Keratinocyte (primary cell): ENCODE measurements at regions not wholly inside any gene's neighbourhood (a gene's known extent, or its start where the extent isn't known, plus 50 kb on each side); places are given as distances from the start of the nearest gene placed in this dataset.

Experiments
- DNase-seq: peaks from one replicate; pipeline ENCODE4 v3.0.0-alpha.2; 2011; ENCODE audit warnings: low read depth, missing footprints, low spot score
- FAIRE-seq: peaks from 2 replicates; lab custom pipeline; 2011; peaks lifted over from hg19 to GRCh38; lab: Jason Lieb, UNC
- H2AFZ ChIP-seq: 2 replicates; pipeline ENCODE4 v1.6.0; 2012; ENCODE audit warnings: low read length, control low read depth, inconsistent platforms; ENCODE audit not compliant: control insufficient read depth
- H3K27ac ChIP-seq: 2 replicates; pipeline ENCODE4 v1.5.1; 2011; ENCODE audit warnings: low read length; ENCODE audit not compliant: control insufficient read depth, insufficient read depth
- H3K27me3 ChIP-seq: 3 replicates; pipeline ENCODE4 v1.6.0; 2011; ENCODE audit warnings: low read length; ENCODE audit not compliant: control insufficient read depth, insufficient read depth; ENCODE audit errors: extremely low read depth
- H3K36me3 ChIP-seq, 2 experiments: 2 replicates in 1 of 2; 3 replicates in 1 of 2; pipeline ENCODE4 v1.5.1; 2011; ENCODE audit warnings: low read length in 2 of 2, mild to moderate bottlenecking in 1 of 2; ENCODE audit not compliant: control insufficient read depth in 2 of 2, insufficient read depth in 2 of 2; ENCODE audit errors: extremely low read depth in 1 of 2
- H3K4me1 ChIP-seq: 3 replicates; pipeline ENCODE4 v1.5.1; 2011; ENCODE audit warnings: low read length; ENCODE audit not compliant: control insufficient read depth, insufficient read depth; ENCODE audit errors: extremely low read depth
- H3K4me2 ChIP-seq: 3 replicates; pipeline ENCODE4 v1.6.0; 2011; ENCODE audit warnings: low read depth, low read length; ENCODE audit not compliant: control insufficient read depth, insufficient read depth; ENCODE audit errors: extremely low read depth
- H3K4me3 ChIP-seq, 3 experiments: fragments of 200-600 bp in 1 of 3; sonication (generic) in 1 of 3; 2 replicates in 2 of 3; 3 replicates in 1 of 3; pipeline ENCODE4 v1.5.1; 2011 to 2016; ENCODE audit warnings: low read length in 3 of 3, mild to moderate bottlenecking in 3 of 3, control low read depth in 2 of 3, inconsistent platforms in 1 of 3, low read depth in 1 of 3, mixed read lengths in 1 of 3, mixed run types in 1 of 3, moderate library complexity in 1 of 3; ENCODE audit not compliant: control insufficient read depth in 2 of 3, insufficient read depth in 2 of 3; ENCODE audit errors: extremely low read depth in 1 of 3
- H3K79me2 ChIP-seq: 2 replicates; pipeline ENCODE4 v1.6.0; 2012; ENCODE audit warnings: low read length; ENCODE audit not compliant: control insufficient read depth, insufficient read depth
- H3K9ac ChIP-seq: 3 replicates; pipeline ENCODE4 v1.6.0; 2011; ENCODE audit warnings: low read length; ENCODE audit not compliant: control insufficient read depth, insufficient read depth; ENCODE audit errors: extremely low read depth
- H3K9me1 ChIP-seq: 3 replicates; pipeline ENCODE4 v1.6.0; 2011; ENCODE audit warnings: low read length; ENCODE audit not compliant: control insufficient read depth, insufficient read depth; ENCODE audit errors: extremely low read depth
- H3K9me3 ChIP-seq: 2 replicates; pipeline ENCODE4 v1.5.1; 2012; ENCODE audit warnings: low read depth, low read length; ENCODE audit not compliant: control insufficient read depth
- H4K20me1 ChIP-seq: 3 replicates; pipeline ENCODE4 v1.6.0; 2011; ENCODE audit warnings: low read length; ENCODE audit not compliant: control insufficient read depth, insufficient read depth; ENCODE audit errors: extremely low read depth
- CTCF ChIP-seq, 3 experiments: IDR thresholded peaks in 1 of 3; conservative IDR thresholded peaks in 1 of 3; optimal IDR thresholded peaks in 1 of 3; 2 replicates in 2 of 3; 3 replicates in 1 of 3; pipeline versions ENCODE3 to v1.5.1; 2011; ENCODE audit warnings: low read length in 3 of 3, mild to moderate bottlenecking in 3 of 3, moderate library complexity in 2 of 3, control low read depth in 1 of 3, inconsistent platforms in 1 of 3; ENCODE audit not compliant: insufficient read depth in 2 of 3; ENCODE audit errors: extremely low read depth in 1 of 3
- EZH2 ChIP-seq: IDR thresholded peaks from one replicate; pipeline ENCODE4 v1.6.1; 2012; ENCODE audit warnings: inconsistent platforms, mild to moderate bottlenecking, low read length, moderate library complexity
- dilution Hi-C: fragments of 300-500 bp; cut with MboI; formaldehyde crosslinking; loops from one replicate; pipeline ENCODE4 v1.7.0; 2020; ENCODE audit warnings: low sequenced_read_pairs; ENCODE audit not compliant: extremely low pct_ligation_motif_present

- DNase-seq: no peak
Observed at GRCh38 chrX:20712811-20713210, 446.1 kb upstream of the RPS6KA3 start.

GRCh38 chrX:20711366-20711765 is 444.7 kb upstream of the RPS6KA3 start:
- FAIRE-seq (no peak), DNase-seq (no peak)
- Histone ChIP-seq H3K9ac (no peak overlapping the region), H3K9me1 (no peaks in the 10 kb centered on the region), H4K20me1 (no peaks in the 10 kb centered on the region), H2AFZ (no peak overlapping the region), H3K4me1 (no peaks in the 10 kb centered on the region), H3K27me3 (no peaks in the 10 kb centered on the region), H3K9me3 (no peaks in the 10 kb centered on the region), H3K4me3 (no peak overlapping the region), H3K36me3 (no peaks in the 10 kb centered on the region), H3K27ac (no peak overlapping the region), H3K79me2 (no peaks in the 10 kb centered on the region), H3K4me2 (no peak overlapping the region)
- TF ChIP-seq EZH2 (no peak), CTCF (optimal IDR thresholded peaks at IDR 0.05 in 1 of 3, IDR thresholded peaks at IDR 0.05 in 1 of 3, conservative IDR thresholded peaks at IDR 0.05 in 1 of 3; ENCODE audit: extremely low read depth in 1 of 3, insufficient read depth in 2 of 3, low read length in 3 of 3) (no peak)
- dilution Hi-C loops: no loop called here

More at GRCh38 chrX:20712811-20713210, 446.1 kb upstream of the RPS6KA3 start:
- Histone ChIP-seq H3K27ac (no peak overlapping the region), H3K9me1 (no peaks in the 10 kb centered on the region), H3K4me2 (no peak overlapping the region), H2AFZ (no peak overlapping the region), H3K27me3 (no peaks in the 10 kb centered on the region), H3K36me3 (no peaks in the 10 kb centered on the region), H4K20me1 (no peaks in the 10 kb centered on the region), H3K9ac (no peak overlapping the region), H3K9me3 (no peaks in the 10 kb centered on the region), H3K79me2 (no peaks in the 10 kb centered on the region), H3K4me3 (no peak overlapping the region), H3K4me1 (no peaks in the 10 kb centered on the region)
- TF ChIP-seq CTCF (optimal IDR thresholded peaks at IDR 0.05 in 1 of 3, IDR thresholded peaks at IDR 0.05 in 1 of 3, conservative IDR thresholded peaks at IDR 0.05 in 1 of 3; ENCODE audit: extremely low read depth in 1 of 3, insufficient read depth in 2 of 3, low read length in 3 of 3) (no peak), EZH2 (no peak)
- no peak for FAIRE-seq
- dilution Hi-C loops: no loop called here
